Activated T-helper 1 cell treated with Interleukin-2 at 50 U/mL for 16 hours (primary cell): ENCODE measurements at regions not wholly inside any gene's neighbourhood (a gene's known extent, or its start where the extent isn't known, plus 50 kb on each side); places are given as distances from the start of the nearest gene placed in this dataset.

Source experiments
- DNase-seq: peaks from one replicate; pipeline ENCODE4 v3.0.0-alpha.2; 2020; ENCODE audit warnings: low read depth

DNA sequence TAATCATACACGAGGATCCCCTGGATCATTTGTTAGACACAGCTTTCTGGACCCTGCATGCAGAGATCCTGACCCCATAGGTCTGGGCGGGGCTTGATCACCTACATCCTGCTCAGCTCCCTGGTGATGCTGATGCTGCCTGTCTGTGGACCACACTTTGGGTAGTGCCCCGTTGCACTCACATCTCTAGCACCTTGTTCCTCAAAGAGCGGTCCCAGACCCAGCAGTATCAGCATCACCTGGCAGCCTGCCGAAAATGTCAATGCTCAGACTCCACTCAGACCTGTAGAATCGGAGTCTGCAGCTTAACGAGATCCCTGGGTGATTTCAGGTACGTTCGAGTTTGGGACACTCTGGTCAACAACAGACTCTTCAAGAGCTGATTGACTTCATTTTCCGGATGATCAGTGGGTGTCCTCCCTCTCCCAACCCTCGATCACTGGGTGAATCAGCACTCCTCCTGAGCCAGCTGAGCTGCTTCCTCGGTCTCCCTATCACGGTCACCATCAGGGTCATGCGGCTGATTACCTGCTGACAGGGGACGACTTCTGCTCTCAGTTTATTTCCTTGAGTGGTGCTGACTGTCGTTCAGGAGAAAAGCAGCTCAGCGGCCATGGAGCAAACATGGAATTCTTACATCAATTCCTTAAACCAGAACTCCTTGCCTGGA, 150.6 kb upstream of the RAB12 start:
- no peak for DNase-seq

DNA sequence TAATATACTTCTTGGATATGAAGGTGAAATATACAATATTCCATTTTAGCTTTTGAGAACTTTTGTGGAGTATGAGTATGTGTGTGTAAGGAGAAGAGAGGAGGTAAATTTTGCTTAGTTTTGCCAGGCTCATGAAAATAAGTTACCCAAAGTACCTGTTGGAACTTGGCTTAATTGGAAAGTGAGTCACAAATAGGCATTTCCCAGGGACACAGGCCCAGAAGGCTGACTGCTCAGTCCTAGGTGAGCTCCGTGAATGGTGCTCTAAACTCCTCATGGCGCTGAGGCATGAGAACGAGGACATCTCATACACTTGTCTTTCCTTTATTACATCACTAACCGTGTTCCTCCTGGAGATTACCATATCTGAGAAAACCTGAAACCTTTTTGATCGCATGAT, 148.5 kb upstream of the RAB12 start:
- DNase-seq: no peak

DNA sequence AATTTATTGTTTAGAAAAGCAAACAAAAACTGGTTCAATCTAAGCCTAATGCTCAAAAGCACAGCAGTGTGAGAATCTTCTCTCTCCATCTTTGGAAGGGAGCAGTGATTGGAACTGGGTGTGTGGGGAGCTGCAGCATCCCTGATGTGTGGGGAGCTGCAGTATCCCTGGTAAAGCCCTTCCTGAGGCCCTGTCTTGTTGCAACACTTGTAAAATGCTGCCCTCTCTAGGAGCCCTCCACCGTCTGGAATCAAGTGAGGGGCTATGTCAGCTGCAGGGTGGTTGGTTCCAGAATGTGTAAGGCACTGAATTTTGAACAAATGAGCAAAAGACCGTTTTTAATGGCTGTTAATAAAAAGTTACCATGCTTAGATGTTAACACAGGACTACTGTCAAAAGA, 147.7 kb upstream of the RAB12 start:
- no peak for DNase-seq

DNA sequence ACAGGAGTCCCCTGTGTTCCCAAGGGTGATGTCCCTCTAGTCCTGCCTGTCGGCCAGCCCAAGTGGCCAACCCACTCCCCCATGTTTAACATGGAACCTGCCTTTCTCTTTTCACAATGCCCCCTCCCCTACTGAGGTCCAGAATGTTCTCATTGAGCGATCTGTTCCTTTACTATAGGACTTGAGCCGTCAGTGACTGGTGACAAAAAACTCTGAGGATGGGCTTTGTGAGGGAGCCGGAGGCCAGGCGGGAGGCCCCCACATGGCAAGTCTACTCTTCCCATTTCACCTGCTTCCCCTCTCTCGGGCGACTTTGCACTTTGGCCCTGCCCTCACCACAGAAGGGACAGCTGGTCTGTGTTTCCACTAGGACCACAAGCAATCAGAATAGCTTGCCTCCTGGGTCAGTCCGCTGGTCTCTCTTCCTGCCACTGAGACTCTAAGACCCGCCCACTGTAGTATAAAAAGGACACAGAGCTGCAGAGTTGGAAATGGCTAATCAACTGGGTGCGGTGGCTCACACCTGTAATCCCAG, 146.5 kb upstream of the RAB12 start:
- no peak for DNase-seq

GRCh38 chr18:8463791-8464190, 145.4 kb upstream of the RAB12 start:
- DNase-seq: no peak

DNA sequence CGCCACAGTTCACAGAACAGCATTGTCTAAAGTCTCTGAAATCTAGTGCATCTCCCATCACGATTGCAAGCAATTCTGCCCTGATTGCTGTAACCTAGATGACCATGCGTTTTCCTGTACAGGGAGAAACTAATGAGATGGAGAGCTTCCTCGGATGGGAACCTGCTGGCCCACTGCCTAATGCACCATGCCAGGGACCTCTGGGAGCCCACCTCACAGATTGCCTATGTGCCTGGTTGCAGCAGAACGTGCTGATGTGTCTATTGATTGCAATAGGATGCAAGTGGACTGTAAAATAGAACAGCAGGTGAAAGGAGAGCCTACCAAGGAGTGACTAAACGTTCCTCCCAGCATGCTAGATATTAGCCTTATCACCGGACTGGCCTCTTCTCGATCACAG, 141.0 kb upstream of the RAB12 start:
- DNase-seq: no peak

DNA sequence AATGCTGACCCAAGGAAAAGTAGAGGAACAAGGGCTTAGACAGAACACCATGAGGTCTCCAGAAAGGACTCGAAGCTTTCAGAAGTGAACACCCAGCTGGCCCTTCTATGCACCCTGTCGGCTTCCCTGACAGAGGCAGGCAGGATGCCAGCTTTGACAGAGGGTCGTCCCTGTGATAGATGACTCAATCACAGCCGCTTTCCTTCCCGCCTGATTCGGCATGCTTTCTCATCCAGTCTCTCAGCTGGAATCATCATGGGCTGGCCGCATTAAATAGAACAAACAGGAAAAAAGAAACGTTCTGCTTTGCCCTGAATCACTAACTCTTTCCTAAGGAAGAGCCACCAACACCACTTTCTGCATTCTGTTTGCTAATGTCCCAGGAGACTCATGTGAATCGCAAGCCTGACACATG, 140.3 kb upstream of the RAB12 start:
- DNase-seq: no peak

DNA sequence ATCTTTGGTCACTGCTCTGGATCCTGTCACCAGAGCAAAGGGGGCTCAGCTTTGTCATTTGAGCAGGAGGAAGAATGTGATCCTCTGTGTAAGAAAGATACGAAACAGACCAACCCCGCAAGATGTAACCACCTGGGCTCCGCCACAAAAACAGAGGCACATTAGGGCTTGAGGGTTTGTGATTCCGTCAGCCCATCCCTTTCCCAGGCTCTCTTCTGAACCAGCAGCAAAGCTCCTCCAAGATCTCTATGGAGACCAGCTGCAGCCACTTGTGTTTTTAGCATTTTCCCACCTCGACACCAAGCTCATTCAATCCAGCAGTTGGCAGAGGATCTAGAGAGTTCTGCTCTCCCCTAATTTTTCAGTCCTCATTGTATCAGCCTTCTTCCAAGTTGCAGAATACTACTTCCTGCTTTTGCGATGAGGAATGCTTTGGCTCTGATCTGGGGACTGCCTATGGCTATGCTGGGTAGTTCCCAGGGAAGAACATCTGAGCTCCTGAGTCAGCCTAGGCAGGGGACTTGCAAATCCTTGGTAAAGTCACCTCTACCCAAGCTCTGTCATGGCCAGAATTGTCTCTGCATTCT, 139.6 kb upstream of the RAB12 start:
- no peak for DNase-seq

DNA sequence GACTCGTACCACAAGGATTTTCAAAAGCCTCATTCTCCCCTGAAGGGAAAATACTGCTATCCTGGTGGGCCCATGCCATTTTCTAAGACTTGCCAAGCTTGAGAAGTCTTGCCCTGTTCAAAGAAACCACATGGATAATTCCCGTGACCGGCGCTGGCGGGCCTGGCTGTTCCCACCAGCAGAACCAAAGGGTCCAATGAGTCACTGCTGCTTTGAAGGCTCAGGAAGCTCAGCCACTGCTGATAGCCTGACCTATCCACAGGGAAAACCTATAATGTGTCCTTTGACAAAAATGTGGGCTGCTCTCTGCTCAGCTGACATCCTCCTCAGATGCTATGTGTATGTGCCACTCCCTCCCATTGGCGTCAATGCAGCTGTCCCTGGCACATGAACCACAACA, 137.9 kb upstream of the RAB12 start:
- no peak for DNase-seq

DNA sequence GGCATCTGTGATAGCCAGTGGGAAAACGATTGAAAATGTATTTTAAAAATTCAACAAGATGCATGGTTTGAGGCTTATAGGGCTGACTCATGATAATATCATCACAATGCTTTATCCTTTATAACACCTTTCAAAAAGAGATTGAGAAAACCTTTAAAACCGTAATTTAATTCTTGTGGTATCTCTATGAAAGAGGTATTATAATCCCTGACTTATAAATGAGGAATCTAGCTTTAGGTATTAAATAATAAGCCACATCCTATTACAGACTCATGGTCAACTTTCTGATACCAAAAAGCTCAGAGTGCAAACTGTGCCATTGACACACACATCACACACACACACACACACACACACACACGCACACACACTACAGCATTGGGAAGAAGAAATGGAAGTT, 134.6 kb upstream of the RAB12 start:
- DNase-seq: no peak

- no peak for DNase-seq
Measured at GRCh38 chr18:8477615-8478014, 131.6 kb upstream of the RAB12 start.

DNA sequence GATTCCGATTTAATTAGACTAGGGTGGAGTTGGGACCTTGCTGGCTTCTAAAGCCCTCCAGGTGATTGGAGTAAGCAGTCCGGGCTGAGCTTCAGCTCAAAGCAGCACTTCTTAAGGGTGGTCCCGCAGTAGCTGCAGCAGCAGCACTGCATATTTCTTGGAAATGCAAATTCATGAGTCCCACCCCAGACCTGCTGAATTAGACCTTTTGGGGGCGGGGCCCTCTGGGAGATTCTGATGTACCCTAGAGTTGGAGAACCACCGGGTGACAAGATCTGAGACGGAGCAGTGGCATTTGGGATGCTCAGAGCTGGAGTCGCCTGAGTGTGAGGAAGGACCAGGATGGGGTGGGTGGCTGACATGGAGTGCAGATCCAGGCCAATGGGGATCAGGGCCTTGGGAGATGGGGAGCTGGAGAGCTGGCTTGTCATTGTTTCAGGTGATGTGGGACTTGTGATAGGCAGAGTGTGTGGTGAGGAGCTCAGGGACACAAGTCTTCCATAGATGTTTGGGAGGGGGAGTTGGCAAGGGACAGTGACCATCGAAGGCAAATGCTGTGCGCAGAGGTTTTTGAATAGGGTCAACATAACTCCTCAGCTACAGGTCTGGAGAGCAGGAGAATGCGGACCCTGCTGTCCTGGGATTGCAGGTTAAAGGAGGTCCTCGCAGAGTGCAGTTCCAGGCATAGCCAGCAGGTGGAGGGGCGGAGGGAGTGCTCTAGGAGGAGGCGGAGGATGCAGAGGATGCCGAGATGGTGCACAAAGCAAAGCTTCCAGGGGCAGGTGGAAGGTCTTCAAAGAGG, 130.9 kb upstream of the RAB12 start:
- peak; percentile 8 for DNase-seq

DNA sequence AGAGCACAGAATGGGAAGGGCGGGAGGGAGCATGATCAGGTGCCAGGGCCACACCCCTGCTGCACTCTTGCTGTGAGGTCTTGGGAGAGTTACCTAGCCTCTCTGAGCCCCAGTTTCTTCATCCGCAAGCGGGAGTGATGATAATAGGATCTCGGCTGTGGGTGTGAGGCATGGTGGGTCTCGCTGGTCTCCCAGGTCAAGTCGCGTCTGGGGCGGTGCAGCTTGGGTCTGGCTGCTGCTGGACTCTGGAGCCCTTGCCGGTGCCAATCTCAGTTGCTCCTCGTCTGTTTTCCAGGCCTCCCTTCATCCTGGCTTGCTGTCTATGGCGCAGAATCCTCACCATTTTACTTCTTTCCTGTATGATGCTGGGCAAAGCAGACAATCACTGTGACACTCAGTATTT, 130.3 kb upstream of the RAB12 start:
- no peak for DNase-seq

DNA sequence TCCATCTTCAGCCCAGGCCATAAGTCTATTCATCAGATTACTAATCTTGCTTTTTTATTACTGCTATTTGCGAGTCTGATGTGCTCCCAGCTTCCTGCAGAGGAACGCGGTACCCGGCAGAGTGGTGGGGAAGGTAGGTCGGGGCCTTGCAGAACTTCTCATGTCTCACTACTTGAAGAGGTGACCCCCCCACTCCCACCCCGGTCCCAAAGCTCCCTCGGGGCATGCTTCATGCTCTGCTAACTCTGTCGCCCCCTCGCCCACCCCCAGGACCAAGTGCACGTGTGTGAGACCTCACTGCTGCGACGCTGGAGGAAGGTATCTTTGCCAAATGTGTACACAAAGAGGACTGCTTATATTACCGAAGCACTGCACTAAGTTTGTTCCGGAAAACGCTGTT, 129.4 kb upstream of the RAB12 start:
- DNase-seq: no peak

DNA sequence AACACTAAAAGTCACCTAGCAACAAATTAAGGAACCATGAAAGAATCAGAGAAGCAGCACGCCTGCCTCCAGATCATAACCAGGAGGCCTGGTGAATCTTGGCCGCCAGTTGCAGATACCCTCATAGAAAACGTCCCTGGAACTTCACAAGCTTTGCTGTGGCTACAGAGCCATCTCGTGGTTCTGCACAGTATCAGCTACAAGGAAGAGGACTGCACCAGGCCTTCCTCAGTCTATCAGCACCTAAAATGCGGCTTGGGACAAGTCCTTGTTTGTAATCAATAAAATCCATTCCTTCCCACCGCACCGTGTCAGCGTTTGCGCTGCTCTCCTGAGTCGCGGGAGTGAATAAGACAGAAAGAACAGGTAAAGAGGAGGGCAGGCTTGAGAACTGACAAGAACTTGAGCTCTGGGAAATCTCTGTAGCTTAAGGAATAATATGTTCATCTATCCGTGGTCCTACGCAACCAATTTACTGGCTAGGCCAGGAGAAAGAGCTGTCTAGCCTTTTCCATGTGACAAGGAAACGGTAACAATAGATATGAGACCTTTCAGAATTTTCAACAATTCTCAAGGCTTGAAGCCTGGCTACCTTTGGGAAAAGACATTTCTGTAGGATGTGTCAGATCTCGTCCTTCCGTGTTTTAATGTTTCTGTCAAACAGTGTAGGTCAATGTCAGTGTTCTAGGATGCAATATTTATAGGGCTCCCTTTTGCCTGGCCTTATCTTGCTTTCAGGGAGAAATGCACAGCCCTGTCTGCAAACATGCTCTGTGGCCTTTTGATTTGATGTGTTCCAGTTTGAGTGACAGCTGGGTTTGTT, 128.5 kb upstream of the RAB12 start:
- no peak for DNase-seq

- DNase-seq: no peak
Measured at GRCh38 chr18:8484951-8485350, 124.3 kb upstream of the RAB12 start.

DNA sequence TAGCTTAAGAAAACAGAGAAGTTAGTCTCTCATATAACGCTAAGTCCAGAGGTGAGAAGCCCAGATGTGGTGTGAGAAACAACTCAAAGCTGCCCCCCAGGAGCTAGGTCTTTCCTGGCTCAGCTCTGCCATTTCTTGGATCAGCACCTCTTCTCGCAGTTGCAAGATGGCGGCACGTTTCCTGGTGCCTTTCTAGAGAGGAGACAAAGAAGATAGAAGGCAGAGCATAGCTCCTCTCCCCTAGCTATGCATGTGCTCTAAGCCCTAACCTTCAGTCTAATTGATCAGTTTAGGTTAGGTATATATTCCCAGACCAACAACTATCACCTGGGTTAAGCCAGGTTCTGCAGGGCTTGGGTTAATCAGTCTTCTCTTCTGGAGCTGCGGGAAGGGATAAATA, 119.5 kb upstream of the RAB12 start:
- DNase-seq: no peak

DNA sequence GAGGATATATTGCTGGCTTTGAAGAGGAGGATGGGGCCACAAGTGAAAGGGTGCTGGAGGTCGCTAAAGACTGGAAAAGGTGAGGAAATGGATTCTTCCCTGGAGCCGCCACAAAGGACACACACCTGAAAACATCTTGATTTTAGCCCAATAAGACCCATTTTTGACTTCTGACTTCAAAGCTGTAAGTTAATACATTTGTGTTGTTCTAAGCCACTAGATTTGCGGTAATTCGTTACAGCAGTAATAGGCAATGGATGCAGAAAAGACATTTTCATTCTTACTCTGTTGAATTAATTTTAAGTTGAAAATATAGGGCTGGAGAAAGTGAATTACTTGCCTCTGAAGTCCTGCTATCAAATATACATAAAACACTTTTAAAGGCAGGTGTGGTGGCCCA, 117.7 kb upstream of the RAB12 start:
- no peak for DNase-seq

- DNase-seq: no peak
Measured at GRCh38 chr18:8493141-8493540, 116.1 kb upstream of the RAB12 start.

- DNase-seq: no peak
Measured at GRCh38 chr18:8496186-8496585, 113.1 kb upstream of the RAB12 start.

DNA sequence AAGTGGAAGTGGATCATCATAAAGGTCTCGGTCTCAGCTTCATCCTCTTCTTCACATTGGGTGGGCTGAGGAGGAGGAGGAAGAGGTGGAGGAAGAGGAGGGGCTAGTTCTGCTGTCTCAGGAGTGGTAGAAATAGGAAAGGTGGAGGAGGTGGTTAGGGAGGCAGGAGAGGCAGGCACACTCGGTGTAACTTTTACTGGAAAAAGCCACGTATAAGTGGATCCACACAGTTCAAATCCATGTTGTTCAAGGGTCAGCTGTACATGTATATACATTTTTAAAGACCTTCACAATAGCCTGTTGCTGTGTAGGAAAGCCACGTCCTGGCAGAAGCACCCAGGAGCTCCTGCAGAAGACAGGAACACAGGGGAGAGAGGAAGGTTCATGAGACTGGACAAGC, 110.3 kb upstream of the RAB12 start:
- DNase-seq: no peak
